Cerebellar nuclear complex (tissue), 1 donor: ENCODE measurements at regions not wholly inside any gene's neighbourhood (a gene's known extent, or its start where the extent isn't known, plus 50 kb on each side); places are given as distances from the start of the nearest gene placed in this dataset.

Experiments used
- DNase-seq, 2 experiments: peaks; one replicate each; lab custom pipeline; 2025; lab: John Stamatoyannopoulos, UW

DNA sequence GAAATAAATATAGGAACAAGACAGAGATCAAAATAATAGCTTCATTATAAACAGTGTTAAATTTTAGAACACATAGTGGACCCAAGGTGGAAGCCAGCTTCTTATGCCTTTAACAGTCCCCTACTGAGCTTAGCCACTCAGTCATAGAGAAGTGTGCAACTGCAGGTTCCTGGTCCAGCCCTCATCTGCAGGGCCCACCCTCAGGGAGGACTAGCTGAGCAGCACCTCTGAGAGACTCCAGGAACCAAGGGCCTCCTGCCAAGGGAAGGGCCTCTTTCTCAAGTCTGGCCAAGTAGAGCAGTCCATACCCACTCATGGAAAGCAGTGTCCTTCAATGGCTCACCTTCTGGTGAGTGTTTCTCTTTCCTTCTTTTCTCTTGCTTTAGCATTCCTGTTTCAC, 173.7 kb upstream of the PRPS1L1 start:
- DNase-seq, result no peak

DNA sequence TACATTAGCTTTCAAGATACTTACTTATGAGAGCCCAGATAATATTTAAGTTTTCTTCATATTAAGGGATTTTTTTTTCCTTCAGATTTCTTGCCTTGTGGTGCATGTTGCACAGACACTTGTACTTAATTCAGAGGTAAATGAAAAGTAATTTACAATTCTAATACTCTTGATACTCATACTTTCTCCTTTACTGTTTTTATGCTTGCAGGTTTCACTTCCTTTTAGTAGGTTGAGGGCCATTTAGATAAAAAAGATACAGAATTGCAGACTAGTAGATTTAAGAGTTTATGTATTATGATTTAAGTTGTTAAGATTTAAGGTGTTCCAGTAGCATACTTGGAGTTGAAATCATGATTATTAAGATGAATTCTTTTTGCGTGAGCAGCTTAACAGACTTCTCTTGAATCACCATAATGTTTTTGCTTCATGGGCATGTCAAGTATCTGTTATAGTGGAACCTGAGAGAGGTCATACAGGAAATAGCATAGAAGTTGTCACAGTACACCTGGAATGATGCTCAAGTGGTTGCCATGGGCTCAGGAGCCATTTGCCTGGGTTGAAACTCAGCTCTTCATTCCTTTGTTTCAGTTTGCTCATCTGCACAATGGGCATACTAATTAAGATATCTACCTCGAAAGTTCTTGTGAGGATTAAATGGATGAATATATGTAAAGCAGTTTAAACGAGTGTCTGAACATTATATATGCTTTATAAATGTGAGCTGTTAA, 174.8 kb upstream of the PRPS1L1 start:
- DNase-seq, result no peak

DNA sequence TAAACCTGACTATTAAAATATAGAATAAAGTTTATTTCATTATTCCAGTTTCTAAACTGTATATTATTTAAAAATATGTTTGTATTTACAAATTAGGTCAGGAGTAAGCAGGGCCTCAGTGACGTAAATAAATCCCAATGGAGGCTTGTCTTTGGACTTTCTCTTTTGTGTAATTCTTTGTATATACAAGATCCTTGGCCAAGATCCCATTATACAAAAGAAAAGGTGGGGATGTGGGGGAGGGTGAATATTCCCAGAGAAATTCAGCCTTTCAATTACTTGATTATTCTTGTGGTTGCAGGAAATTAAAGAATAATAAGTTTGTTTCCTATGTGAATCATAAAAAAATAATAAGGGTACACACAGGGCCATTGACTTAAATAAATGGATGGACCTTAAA, 178.7 kb upstream of the PRPS1L1 start:
- DNase-seq, result no peak

DNA sequence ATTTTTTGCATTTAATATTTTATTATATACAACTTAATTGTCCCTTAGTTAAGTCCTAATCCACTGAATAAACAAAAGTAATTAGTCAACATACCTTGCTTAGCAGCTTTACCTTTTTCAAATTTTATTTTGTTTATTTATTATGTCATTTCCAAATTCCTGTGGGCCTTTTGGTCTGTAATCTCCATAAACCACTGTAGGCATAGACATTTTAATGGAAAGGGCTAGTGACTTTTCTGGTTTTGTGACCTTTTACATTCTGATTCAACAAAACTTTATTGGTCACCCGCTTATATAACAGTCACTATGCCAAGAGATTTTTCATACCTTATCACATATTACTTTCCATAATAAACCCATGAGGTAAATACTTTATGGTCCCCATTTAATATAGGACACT, 181.3 kb upstream of the PRPS1L1 start:
- no peak for DNase-seq

DNA sequence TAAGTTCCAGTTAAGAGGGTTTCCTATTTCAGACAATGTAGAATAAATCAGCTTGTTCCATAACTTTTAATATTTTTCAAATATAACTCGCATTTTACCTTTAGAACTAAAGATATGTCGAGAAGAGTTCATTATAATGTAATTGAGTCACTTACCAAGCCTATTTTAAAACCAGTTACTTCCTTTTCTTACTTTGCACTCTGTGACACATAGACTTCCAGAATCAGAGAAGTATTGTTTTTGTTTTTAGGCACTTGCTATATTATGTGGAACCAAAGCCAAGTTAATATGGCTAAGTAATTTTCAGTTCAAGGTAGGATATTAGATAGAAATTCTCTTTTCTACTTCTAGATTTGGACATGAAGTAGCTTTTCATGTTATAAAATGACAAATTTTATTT, 182.7 kb upstream of the PRPS1L1 start:
- DNase-seq, result no peak

DNA sequence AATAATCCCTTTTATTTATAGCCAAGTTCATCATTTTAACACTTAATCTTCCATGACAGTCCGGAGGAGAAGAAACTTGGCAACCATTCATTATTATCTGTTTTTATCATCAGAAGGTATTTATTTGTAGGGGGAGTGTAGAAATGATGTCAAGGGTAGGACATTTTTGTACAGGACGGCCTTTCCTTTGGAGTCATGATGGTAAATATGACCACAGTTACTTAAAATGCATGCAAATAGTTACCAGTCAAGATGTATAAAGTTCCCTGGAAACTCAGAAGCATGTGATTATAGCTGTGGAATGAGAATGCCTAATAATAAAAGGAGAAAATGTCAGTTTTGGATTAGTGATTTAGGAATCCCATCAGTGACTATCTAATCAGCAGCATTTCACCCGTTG, 183.1 kb upstream of the PRPS1L1 start:
- no peak for DNase-seq

DNA sequence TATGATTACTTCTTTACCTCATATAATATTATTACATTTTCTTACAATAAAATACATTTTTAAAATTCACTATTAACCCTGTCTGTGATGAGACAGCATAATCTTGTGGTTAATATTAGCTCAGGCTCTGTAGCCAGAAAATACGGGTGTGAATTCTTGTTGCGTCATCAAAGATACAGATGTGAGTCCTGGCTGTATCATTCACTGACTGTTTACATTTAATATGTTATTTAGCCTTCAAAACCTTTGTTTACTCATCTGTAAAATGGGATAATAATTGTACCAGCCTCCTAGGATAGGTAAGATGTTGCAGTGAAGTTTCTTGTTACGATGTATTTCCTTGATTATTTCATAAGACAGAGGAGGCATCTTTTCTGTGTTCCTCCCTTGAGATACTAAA, 184.7 kb upstream of the PRPS1L1 start:
- no peak for DNase-seq

DNA sequence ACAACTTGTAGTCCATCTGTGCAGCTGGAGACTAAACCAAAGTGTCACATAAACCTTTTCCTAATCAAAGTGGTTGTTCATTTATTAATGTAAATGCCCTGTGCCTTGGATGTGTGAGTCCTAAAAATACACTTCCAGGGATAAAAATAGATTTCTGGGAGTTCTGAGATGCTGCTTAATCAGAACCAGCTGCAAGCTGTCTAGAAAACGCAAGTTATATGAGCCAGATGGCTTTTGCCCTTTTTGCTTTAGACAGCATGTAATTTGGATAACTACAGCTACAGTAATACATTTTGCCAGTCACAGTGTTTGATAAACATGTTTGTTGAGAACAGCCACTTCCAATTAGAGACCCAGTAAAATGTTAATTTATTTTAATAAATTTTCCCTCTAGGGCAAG, 185.1 kb upstream of the PRPS1L1 start:
- no peak for DNase-seq

DNA sequence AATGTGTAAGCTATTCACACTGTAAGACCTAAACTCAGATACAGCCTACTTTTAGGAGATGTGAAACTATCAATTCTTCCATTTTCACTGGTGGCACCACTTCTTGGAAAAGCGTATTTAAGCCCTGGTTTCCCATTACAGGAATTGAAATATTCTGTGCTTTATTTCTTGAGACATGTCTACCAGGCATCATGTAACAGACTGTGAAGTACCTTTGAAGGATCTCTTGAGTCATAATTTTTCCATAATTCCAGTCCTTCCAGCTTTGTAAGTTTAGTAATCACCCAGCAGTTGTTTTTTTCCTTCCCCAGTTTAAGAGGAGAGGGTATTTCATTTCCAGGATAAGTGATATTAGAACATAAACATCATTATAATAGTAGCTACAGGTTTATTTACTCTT, 186.0 kb upstream of the PRPS1L1 start:
- DNase-seq, result no peak

DNA sequence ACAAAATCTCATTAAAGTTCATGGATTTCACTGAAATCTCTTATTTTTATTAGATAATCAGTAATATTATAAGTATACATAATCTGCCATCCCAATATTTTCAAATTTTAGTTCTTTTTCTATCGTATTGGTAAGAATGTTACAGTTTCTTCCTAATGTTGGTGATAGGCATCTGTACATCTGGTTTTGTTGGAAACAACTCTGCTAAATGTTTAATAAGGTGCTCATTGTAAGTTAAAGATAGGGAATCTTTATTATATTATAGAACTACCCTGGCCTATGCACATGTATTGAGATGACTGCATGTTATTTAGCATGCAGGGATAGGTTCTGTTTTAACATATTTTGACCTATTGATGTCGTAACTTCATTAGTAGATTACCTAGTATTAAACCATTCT, 188.6 kb upstream of the PRPS1L1 start:
- DNase-seq, result no peak

DNA sequence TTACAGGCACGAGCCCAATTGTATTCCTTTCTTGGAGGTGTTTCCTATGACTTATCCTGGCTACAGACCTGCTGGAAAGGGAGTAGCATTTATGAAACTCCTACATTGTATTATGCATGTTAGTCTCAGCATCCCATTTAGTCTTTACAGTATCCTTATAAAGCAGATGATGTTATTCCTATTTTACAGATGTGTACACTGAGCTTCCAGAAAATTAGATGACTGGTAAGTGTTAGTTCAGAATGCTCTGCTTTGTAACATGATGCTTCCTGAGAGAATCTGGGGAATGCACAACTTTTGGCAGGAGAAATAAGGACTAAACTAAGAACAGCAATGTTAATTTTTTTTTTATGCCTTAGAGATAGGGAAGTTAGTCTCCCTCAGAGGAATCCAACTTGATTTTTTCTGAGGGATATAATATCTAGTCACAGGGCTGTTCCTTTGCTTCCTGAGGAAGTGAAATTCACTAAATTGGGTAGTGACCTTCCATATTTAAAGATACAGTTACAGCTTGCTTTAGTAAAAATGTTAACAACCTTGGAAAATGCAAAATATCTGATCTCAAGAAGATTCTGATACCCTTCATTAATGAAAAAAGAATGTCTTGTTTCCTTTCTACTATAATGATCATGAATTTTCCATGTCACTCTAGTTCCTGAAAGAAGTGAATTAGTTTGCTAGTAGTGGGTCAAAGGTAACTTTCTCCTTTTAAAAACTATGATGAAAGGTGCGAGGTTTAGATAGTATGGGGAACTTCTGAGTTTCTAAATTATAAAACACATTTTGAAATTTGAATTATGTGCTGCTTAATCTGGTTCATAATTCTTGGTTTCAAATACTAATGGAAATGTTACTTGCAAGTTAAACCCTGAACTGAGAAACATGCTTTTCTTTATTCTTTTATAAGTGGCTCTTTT, 194.0 kb upstream of the PRPS1L1 start:
- DNase-seq, result no peak

DNA sequence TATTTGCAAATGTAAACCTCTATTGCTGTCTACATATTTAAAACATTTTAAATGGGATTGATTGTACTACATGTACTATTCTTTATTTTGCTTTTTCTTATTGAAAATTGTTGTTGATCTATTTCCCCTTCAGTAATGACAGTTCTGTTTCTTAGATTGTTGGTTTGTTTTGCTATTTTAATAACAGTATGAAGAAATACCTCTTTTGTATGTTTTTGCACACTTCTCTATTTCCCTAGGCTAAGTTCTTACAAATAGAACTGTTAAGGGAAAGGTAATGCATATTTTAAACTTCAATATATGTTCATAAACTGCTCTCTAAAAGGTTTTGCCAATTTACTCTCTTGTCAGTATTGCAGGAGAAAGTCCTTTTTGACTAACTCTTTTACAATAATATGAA, 195.0 kb upstream of the PRPS1L1 start:
- no peak for DNase-seq

DNA sequence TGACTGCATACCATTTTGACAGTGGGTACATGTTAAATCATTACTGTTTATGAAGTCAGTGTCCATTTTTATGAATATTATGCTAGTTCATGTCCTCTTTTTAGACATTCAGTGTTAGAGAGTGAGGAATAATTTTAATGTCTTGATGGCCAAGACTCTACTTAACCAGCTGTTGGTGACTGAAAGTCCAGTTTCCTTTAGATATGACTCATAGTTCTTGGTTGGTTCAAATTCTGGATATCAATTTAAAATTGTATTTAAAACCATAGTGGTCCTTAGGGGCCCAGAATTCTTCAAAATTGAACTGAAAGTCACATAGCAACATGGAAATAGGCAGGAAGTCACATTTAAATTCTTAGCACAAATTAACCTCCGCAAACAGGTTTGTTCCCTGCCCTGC, 196.5 kb upstream of the PRPS1L1 start:
- DNase-seq, result no peak

DNA sequence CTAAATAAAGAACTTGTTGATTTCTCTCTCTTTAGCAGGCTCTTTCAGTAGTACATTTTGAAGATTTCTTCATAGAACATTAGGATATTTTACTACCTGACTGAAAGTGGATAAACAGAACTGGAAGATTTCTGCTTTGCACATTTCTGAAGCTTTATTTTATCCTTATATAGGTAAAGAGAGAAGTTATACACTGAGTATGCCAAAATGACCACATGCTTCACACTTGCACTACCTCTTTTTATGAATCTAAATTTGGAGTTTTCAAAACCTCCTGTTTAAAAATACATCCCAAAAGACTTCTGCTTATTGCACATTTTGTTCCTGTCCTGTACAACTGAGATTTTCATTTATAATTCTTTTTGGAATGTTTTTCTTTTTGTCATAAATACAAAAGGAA, 197.4 kb upstream of the PRPS1L1 start:
- no peak for DNase-seq

DNA sequence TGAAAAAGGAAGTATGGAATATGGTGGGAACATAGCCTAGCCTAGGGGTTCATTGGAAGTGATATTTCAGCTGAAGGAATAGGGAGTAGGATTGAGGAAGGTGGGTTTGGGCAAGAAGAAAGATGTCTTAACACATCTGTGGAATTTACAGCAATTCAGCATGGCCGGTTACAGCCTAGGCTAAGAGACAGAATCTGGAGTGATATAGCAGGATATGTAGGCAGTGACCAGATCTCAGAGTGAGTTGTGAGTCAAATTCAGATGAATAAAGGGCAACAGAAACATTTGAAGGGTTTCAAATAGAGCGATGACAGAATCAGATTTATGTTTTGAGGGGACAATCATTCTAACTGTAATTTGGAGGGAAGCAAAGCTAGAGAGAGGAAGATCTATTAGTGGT, 199.0 kb upstream of the PRPS1L1 start:
- no peak for DNase-seq

DNA sequence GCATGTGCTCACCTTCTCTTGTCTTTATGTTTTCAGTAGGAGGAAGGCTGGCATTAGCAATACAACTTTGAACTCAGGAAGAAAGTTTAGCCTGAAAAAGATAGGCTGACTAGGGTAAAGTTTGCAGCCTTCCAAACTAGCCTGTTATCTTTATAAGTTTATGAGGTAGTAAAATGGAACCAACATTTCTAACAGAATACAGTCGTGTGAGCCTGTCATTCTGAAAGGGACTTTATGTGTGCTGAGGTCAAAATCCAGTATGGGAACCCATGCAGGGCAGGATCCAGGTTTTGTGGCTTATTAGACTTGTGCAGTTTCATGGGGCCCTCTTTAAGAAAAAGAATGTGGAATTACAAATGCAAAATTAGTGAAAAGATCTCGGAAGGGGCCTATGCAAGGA, 201.0 kb upstream of the PRPS1L1 start:
- no peak for DNase-seq

DNA sequence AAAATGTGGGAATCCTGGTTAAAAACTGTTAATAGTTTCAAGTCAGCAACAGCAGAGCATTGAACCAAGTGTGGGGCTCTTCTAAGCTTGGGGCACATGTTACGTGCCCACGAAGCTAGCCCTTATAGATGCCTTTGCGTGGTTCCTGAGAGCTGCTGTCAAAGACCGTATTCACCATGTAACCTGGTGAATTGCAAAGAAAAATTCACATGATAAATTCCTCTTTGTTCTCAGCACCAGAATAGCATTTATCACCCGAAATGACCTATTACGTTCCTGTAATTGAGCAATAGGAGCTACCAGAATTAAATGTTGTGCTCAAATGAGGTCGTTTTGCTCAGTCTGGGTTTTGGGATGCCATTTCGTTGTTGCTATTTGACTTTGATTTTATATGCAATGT, 202.6 kb upstream of the PRPS1L1 start:
- no peak for DNase-seq

DNA sequence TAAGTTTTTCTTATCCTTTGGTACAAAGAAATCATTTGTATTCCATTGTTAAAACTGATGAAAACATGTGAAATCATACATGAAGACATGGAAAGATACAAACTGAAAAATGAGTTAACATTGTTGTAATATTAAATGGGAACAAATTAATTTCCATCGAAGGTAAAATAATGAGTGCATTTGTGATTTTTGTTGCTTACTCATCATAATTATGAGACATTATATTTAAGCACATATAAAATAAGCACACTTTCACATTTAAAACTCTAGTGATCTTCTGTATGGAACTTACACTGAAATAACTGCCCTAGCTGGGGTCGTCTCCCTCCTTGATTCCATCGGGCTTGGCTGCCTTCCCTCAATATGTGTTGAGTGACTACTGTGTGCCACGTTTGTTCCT, 204.2 kb upstream of the PRPS1L1 start:
- no peak for DNase-seq

DNA sequence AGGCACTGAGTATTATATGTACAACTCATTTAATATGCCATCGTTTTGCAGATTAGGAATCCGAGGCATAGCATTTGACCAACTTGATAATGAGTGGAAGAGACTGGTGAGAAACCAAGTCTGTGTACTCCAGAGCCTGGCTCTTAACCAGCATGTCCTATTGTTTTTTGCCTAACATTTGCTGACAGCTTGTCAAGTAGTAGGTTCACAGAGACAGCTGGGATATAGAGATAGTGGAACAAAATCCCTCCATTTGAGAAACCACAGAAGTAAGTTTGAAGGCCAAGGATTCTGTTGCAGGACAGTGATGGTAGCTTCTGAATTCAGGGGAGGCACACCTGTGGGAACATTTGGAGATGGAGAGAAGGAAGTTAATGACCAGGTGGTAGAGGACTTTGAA, 206.9 kb upstream of the PRPS1L1 start:
- no peak for DNase-seq

DNA sequence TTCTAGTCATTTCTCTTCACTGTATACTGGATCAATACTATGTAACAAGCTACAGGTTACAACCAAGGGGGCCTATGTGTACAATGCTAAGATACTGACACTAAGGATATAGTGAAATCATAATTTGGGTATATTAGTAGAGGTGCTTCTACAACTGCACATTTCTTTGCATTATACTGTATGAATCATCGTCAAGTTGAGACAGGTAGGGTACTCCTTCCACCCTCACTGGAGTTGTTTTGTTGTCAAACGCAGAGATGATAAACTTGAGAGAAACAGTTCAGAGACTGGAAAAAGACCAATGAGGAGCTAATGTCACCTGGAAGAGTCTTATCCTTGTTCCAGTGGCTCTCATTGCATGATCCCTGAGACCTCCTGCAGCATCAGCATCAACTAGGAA, 208.2 kb upstream of the PRPS1L1 start:
- DNase-seq, result no peak

DNA sequence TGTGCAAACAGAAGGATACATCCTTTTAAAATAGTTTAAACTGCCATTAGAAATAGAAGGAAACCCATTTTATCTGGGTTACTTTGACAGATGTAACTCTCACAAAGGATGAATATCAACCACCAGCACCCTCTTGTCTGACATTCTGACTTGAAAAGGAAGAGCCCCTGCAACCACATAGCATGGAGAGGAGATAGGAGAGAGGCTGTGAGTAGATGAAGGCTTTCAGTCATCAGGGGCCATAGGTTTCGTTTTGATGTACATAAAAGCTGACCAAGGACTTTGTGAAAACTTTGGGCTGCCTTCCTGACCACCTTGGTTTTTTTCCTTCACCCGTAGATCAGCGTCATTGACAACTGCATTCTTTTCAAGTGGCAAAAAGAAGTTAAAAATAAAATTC, 211.6 kb upstream of the PRPS1L1 start:
- no peak for DNase-seq

DNA sequence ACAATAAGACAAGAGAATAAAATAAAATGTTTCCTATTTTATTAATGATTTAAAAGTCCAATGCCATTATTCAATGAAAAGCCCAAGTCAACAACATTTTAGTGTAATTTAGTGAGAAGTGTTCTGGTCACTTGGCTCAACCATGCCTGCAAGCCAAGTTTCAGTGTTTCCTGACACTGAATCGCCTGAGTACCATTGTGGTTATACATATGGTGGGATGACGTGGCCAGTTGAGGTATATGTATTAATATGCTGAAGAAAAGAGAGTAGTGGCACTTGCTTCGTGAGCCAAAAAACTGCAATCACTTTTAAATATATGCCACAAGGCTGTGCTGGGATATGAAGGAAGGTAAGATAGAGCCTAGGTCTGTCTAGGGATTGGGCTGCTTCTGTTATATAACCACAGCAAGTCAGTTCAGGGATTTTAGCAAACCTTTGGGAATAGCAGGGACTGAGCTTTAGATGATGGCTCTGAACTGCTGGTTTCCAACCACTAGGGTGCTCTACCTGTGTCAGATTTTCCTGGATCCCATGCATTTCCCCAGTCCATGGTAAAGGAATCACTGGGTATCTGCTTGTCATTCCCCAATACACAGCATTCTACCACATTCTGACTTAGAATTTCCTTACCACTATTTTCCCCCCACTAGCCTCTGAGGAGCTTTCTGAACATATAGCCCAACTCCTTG, 214.0 kb upstream of the PRPS1L1 start:
- no peak for DNase-seq

DNA sequence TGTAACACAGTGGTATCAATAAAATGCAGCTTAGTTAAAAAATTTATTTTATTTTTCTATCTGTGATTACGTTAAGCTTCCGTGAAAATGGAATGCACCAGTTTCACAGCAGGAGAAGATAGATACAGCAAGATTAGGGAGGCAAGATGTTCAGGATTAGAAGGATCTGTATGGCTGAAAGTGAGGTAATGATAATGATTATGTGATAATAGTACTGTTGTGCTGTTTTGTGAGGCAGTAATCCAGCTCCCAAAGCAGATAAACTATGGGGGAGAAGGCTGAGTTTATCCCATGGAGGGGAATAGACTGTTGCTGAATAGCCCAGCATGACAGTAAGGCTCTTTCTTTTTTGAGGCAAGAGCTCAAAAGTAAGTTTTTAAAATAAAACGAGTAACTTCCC, 216.1 kb upstream of the PRPS1L1 start:
- DNase-seq, result no peak
